ENCODE measurements at regions not wholly inside any gene's neighbourhood (a gene's known extent, or its start where the extent isn't known, plus 50 kb on each side); places are given as distances from the start of the nearest gene placed in this dataset.
"Not testable (repeated sequence)": the region's sequence is repeated elsewhere in the genome, so short reads cannot be mapped to it uniquely, and the experiment has no call there.

DNA sequence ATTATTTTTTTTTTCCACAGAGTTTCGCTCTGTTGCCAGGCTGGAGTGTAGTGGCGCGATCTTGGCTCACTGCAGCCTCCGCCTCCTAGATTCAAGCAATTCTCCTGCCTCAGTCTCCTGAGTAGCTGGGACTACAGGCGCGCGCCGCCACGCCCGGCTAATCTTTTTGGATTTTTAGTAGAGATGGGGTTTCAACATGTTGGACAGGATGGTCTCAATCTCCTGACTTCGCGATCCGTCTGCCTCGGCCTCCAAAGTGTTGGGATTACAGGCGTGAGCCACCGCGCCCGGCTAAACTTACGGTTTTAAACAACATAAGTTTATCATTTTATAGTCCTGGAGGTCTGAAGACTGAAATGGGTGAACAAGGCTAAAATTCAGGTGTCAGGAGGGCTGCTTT lies 133.9 kb downstream of the AREG start:
- TF ChIP-seq POLR2A, EP300 (IDR thresholded peaks at IDR 0.05): not testable (repeated sequence)

Data from gastroesophageal sphincter (tissue), 2 donors.